ENCODE measurements at regions not wholly inside any gene's neighbourhood (a gene's known extent, or its start where the extent isn't known, plus 50 kb on each side); places are given as distances from the start of the nearest gene placed in this dataset.

DNA sequence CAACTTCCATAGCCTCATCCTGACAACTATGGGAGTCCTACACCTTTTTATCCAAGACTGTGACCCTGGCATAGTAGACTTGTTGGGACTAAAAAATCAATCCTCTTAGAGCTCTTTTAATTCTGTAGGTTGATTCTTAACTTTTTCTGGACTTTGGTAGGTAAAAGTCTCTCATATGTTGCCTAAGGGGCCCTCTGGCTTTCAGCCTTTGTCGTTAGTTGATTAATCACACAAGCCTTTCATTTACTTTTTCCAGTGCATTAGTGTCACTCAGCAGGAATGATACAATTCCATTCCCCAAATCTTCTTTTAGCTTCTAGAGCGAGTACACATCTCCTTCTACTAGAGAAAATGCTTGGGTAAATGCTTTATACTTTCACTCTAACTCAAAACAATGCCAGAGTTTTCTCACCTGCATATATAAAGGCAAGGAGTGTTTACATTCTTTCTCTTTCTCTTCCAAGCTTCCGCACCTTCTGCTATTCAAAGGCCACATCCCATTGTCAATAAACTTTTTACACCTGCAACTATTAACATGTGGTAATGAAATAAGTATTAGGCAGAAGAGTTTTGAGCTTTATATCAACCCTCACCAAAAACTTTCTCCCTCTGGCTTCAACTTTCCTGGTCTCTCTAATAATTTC lies 516.6 kb downstream of the FAM181B start:
- in situ Hi-C loops (cut with HindIII; ENCODE audit: low pct_unique_long_range_greater_than_20kb, low sequenced_read_pairs), result no loop called here

DNA sequence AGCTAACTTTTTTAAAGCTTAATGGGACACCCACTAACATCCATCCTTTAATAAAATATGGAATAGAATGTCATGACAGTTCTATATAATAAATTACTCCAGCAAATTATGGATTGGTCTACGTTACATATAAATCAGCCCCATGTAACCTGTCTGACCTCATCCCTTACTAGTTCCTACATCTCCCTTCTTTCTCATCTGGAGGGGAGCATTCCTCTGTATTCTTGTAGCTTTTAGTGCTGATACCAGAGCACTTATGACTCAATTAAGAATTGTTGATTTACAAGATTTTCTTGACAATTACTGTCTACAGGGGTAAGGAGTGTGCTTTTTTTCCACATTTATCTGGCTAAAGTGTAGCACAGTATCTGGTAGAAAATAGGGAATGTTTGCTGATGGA lies 523.7 kb downstream of the FAM181B start:
- H3K27ac ChIP-seq (ENCODE audit: low read length), result no peak overlapping the region
- no peaks in the 10 kb centered on the region for H3K9me3 ChIP-seq (ENCODE audit: control insufficient read depth, insufficient read depth, low read depth, low read length)
- ChIA-PET POLR2A (no interaction called here), CTCF (no interaction called here)
- no peaks in the 10 kb centered on the region for H3K36me3 ChIP-seq (ENCODE audit: control insufficient read depth, insufficient read depth, low read length)
- TF ChIP-seq, protein P1, sequence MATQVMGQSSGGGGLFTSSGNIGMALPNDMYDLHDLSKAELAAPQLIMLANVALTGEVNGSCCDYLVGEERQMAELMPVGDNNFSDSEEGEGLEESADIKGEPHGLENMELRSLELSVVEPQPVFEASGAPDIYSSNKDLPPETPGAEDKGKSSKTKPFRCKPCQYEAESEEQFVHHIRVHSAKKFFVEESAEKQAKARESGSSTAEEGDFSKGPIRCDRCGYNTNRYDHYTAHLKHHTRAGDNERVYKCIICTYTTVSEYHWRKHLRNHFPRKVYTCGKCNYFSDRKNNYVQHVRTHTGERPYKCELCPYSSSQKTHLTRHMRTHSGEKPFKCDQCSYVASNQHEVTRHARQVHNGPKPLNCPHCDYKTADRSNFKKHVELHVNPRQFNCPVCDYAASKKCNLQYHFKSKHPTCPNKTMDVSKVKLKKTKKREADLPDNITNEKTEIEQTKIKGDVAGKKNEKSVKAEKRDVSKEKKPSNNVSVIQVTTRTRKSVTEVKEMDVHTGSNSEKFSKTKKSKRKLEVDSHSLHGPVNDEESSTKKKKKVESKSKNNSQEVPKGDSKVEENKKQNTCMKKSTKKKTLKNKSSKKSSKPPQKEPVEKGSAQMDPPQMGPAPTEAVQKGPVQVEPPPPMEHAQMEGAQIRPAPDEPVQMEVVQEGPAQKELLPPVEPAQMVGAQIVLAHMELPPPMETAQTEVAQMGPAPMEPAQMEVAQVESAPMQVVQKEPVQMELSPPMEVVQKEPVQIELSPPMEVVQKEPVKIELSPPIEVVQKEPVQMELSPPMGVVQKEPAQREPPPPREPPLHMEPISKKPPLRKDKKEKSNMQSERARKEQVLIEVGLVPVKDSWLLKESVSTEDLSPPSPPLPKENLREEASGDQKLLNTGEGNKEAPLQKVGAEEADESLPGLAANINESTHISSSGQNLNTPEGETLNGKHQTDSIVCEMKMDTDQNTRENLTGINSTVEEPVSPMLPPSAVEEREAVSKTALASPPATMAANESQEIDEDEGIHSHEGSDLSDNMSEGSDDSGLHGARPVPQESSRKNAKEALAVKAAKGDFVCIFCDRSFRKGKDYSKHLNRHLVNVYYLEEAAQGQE (IDR thresholded peaks at IDR 0.05; ENCODE audit: insufficient read depth in 1 of 2, low read depth in 2 of 2, low read length in 1 of 2), result no peak
- TF ChIP-seq, protein P2, sequence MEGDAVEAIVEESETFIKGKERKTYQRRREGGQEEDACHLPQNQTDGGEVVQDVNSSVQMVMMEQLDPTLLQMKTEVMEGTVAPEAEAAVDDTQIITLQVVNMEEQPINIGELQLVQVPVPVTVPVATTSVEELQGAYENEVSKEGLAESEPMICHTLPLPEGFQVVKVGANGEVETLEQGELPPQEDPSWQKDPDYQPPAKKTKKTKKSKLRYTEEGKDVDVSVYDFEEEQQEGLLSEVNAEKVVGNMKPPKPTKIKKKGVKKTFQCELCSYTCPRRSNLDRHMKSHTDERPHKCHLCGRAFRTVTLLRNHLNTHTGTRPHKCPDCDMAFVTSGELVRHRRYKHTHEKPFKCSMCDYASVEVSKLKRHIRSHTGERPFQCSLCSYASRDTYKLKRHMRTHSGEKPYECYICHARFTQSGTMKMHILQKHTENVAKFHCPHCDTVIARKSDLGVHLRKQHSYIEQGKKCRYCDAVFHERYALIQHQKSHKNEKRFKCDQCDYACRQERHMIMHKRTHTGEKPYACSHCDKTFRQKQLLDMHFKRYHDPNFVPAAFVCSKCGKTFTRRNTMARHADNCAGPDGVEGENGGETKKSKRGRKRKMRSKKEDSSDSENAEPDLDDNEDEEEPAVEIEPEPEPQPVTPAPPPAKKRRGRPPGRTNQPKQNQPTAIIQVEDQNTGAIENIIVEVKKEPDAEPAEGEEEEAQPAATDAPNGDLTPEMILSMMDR (IDR thresholded peaks at IDR 0.05), result no peak
- TF ChIP-seq SIN3A (IDR thresholded peaks at IDR 0.05; ENCODE audit: borderline replicate concordance, insufficient read depth, low read depth, low read length) (no peak), TCF7L2 (IDR thresholded peaks at IDR 0.05; ENCODE audit: low read depth, low read length) (no peak), POLR2AphosphoS5 (IDR thresholded peaks at IDR 0.05; ENCODE audit: low read depth, low read length) (no peak)
- H3K4me1 ChIP-seq (ENCODE audit: control insufficient read depth, insufficient read depth, low read length), result no peaks in the 10 kb centered on the region
- intact Hi-C loops (cut with micrococcal nuclease; ENCODE audit: unreplicated experiment), result loop anchor here (10.0 kb wide), 1 partner anchor 235 kb away; no protein-coding TSS in a partner anchor
- in situ Hi-C loops (cut with HindIII; ENCODE audit: low pct_unique_long_range_greater_than_20kb, low sequenced_read_pairs), result no loop called here
- BruUV-seq (replicated peaks), result no TSS peak
- DNase-seq (ENCODE audit: low read depth, low spot score), result no peak
- no peak for ATAC-seq
- no peaks in the 10 kb centered on the region for H3K27me3 ChIP-seq (ENCODE audit: control insufficient read depth, insufficient read depth, low read length)
- H3K4me3 ChIP-seq (ENCODE audit: low read depth in 2 of 2, low read length in 2 of 2), result no peak overlapping the region

More for the DNA sequence above, 516.6 kb downstream of the FAM181B start:
- no TSS peak for BruUV-seq (replicated peaks)
- H3K4me3 ChIP-seq (ENCODE audit: low read depth in 2 of 2, low read length in 2 of 2), result no peak overlapping the region
- intact Hi-C loops (cut with micrococcal nuclease; ENCODE audit: unreplicated experiment), result loop anchor here (10.0 kb wide), 1 partner anchor 242 kb away; no protein-coding TSS in a partner anchor
- H3K4me1 ChIP-seq (ENCODE audit: control insufficient read depth, insufficient read depth, low read length), result no peaks in the 10 kb centered on the region
- H3K9me3 ChIP-seq (ENCODE audit: control insufficient read depth, insufficient read depth, low read depth, low read length), result no peaks in the 10 kb centered on the region; the same call in 1 of the 2 replicates
- H3K27ac ChIP-seq (ENCODE audit: low read length), result no peak overlapping the region
- DNase-seq (ENCODE audit: low read depth, low spot score) (no peak), ATAC-seq (no peak)
- H3K27me3 ChIP-seq (ENCODE audit: control insufficient read depth, insufficient read depth, low read length), result no peaks in the 10 kb centered on the region
- H3K36me3 ChIP-seq (ENCODE audit: control insufficient read depth, insufficient read depth, low read length), result no peaks in the 10 kb centered on the region
- ChIA-PET CTCF (no interaction called here), POLR2A (no interaction called here)
- TF ChIP-seq, protein P2 (IDR thresholded peaks at IDR 0.05), result no peak
- TF ChIP-seq, protein P1 (IDR thresholded peaks at IDR 0.05; ENCODE audit: insufficient read depth in 1 of 2, low read depth in 2 of 2, low read length in 1 of 2), result no peak

Data from Panc1 (cell line).